ENCODE measurements at regions not wholly inside any gene's neighbourhood (a gene's known extent, or its start where the extent isn't known, plus 50 kb on each side); places are given as distances from the start of the nearest gene placed in this dataset.

GRCh38 chr16:19959736-19960135 lies 75.1 kb upstream of the GPRC5B start:
- TF ChIP-seq YY1 (IDR thresholded peaks at IDR 0.05; ENCODE audit: low read depth) (no peak), USF1 (IDR thresholded peaks at IDR 0.05) (no peak), REST (IDR thresholded peaks at IDR 0.05; ENCODE audit: low read depth) (no peak), TCF12 (IDR thresholded peaks at IDR 0.05; ENCODE audit: low read depth) (no peak), RAD21 (IDR thresholded peaks at IDR 0.05; ENCODE audit: low read depth) (no peak), EP300 (IDR thresholded peaks at IDR 0.05; ENCODE audit: borderline replicate concordance) (no peak), CREB1 (IDR thresholded peaks at IDR 0.05; ENCODE audit: low read depth) (no peak), EGR1 (IDR thresholded peaks at IDR 0.05) (no peak), MAX (IDR thresholded peaks at IDR 0.05) (no peak), TEAD4 (IDR thresholded peaks at IDR 0.05) (no peak), CEBPB (IDR thresholded peaks at IDR 0.05) (no peak)
